ENCODE measurements at regions not wholly inside any gene's neighbourhood (a gene's known extent, or its start where the extent isn't known, plus 50 kb on each side); places are given as distances from the start of the nearest gene placed in this dataset.

DNA sequence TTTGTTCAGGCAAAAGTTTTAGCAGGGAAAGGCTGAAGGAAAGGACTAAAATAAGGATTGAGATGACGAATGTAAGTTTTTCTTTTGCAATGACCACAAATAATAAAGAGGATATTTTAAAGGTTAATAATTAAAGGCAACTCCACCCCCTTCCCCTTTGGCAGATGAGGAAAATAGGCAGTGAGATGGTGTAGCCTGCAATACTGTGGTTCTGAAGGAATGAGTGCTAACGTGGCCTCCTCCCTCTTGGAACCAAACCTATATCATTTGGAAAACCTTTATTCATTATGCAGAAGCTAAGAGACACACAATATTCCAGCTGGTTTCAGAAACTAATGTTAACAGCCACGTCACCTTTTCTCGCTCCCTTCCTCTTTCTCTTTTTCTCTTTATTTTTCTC is 70.9 kb upstream of the COL1A2 start:
- BruUV-seq (replicated peaks), result no TSS peak
- intact Hi-C loops (cut with micrococcal nuclease), result no loop called here
- H3K79me2 ChIP-seq (ENCODE audit: control insufficient read depth, insufficient read depth, low read length), result no peaks in the 10 kb centered on the region
- in situ Hi-C loops (cut with MboI), result no loop called here
- no peak overlapping the region for H3K4me3 ChIP-seq
- TF ChIP-seq RB1 (IDR thresholded peaks at IDR 0.05; ENCODE audit: low read depth), result no peak
- no peak for TF ChIP-seq FOXK1 (CRISPR knock-in tag; IDR thresholded peaks at IDR 0.05; ENCODE audit: borderline replicate concordance)
- no peaks in the 10 kb centered on the region for H3K9me3 ChIP-seq (replicated peaks; ENCODE audit: control insufficient read depth, insufficient read depth, low read depth, low read length)
- no peaks in the 10 kb centered on the region for H3K4me1 ChIP-seq (replicated peaks in 1 of 2; ENCODE audit: control insufficient read depth in 2 of 2, insufficient read depth in 2 of 2, low read length in 2 of 2)
- ChIA-PET CTCF (ENCODE audit: low intra/inter-chr PET ratio) (interaction anchor here (0.6 kb wide), 1 partner anchor 126 kb away, joined by 3 read pairs; no protein-coding TSS in a partner anchor), POLR2A (interaction anchor here (1.2 kb wide), 1 partner anchor 18 kb away, joined by 3 read pairs; no protein-coding TSS in a partner anchor)
- H4K20me1 ChIP-seq (replicated peaks; ENCODE audit: control insufficient read depth, insufficient read depth, low read length), result no peaks in the 10 kb centered on the region
- DNase-seq (ENCODE audit: extremely low read depth in 1 of 4, low spot score in 3 of 4) (no peak), FAIRE-seq (no peak), ATAC-seq (no peak)
- H3K36me3 ChIP-seq (ENCODE audit: control insufficient read depth, insufficient read depth, low read length), result no peaks in the 10 kb centered on the region
- no peak overlapping the region for H3K4me2 ChIP-seq (ENCODE audit: insufficient read depth, low read length)
- H3K9ac ChIP-seq (ENCODE audit: insufficient read depth in 1 of 2, low read depth in 2 of 2, low read length in 2 of 2), result no peak overlapping the region
- no peaks in the 10 kb centered on the region for H3K9me1 ChIP-seq (ENCODE audit: control insufficient read depth, insufficient read depth, low read length)
- no peak overlapping the region for H3K27ac ChIP-seq (ENCODE audit: extremely low read depth, low read depth, low read length)
- H3K27me3 ChIP-seq (ENCODE audit: control insufficient read depth in 2 of 2, insufficient read depth in 2 of 2, low read length in 2 of 2), result no peaks in the 10 kb centered on the region
- WGBS (ENCODE audit: insufficient coverage, low coverage, missing lambda C conversion rate), result 19% methylated on average over 4 of the region's 4 CpGs
- no peak overlapping the region for H2AFZ ChIP-seq (ENCODE audit: low read depth, low read length)

DNA sequence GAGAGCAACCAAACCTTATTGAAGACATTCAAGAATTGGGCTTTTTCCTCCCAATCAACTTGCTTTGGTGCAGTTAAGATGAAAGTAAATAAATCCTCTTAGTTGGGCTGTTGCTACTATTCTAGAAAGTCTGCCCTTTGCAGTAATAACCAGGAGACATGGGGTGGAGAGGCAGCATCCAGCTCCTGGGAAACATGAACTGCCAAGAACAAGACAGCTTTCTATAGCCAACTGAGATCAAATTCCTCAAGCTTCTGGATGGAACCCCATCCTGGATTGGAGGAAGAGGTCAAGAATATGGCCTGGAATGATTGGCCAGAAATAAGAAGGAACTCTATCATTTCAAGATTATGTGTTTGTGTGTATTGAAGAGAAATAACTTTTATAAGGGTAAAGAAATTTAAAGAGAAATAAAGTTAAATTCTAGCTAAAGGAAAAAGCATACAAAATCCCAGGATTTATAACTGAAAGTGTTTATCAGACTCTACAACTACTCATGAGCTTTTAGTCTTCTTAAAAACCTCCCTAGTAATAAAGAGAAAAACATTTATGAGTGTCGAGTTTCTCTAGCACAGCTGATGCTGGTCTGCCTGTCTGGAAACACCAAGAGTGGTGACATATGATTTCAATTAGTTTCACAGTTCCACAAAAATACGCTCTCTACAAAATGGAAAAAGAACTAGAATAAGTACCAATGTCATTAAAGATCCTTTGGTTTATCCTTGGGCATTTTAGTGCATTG is 70.1 kb upstream of the COL1A2 start:
- no peaks in the 10 kb centered on the region for H3K4me1 ChIP-seq (replicated peaks in 1 of 2; ENCODE audit: control insufficient read depth in 2 of 2, insufficient read depth in 2 of 2, low read length in 2 of 2)
- intact Hi-C loops (cut with micrococcal nuclease), result no loop called here
- no peak overlapping the region for H3K9ac ChIP-seq (ENCODE audit: insufficient read depth in 1 of 2, low read depth in 2 of 2, low read length in 2 of 2)
- no peaks in the 10 kb centered on the region for H3K9me1 ChIP-seq (ENCODE audit: control insufficient read depth, insufficient read depth, low read length)
- ChIA-PET POLR2A (interaction anchor here (0.6 to 1.2 kb wide), 2 partner anchors 19 to 375 kb away, joined by 3 read pairs; no protein-coding TSS in a partner anchor), CTCF (ENCODE audit: low intra/inter-chr PET ratio) (interaction anchor here (0.6 kb wide), 1 partner anchor 126 kb away, joined by 3 read pairs; no protein-coding TSS in a partner anchor)
- FAIRE-seq, result no peak
- H3K79me2 ChIP-seq (ENCODE audit: control insufficient read depth, insufficient read depth, low read length), result no peaks in the 10 kb centered on the region
- no peak for ATAC-seq
- H2AFZ ChIP-seq (ENCODE audit: low read depth, low read length), result no peak overlapping the region
- H3K27ac ChIP-seq (ENCODE audit: extremely low read depth, low read depth, low read length), result no peak overlapping the region
- H3K27me3 ChIP-seq (ENCODE audit: control insufficient read depth in 2 of 2, insufficient read depth in 2 of 2, low read length in 2 of 2), result no peaks in the 10 kb centered on the region
- in situ Hi-C loops (cut with MboI), result no loop called here
- no peak overlapping the region for H3K4me3 ChIP-seq
- no peaks in the 10 kb centered on the region for H3K36me3 ChIP-seq (ENCODE audit: control insufficient read depth, insufficient read depth, low read length)
- no peak for DNase-seq (ENCODE audit: extremely low read depth in 1 of 4, low spot score in 3 of 4)
- no peaks in the 10 kb centered on the region for H4K20me1 ChIP-seq (replicated peaks; ENCODE audit: control insufficient read depth, insufficient read depth, low read length)
- H3K4me2 ChIP-seq (ENCODE audit: insufficient read depth, low read length), result no peak overlapping the region
- no TSS peak for BruUV-seq (replicated peaks)
- no peaks in the 10 kb centered on the region for H3K9me3 ChIP-seq (replicated peaks; ENCODE audit: control insufficient read depth, insufficient read depth, low read depth, low read length)
- WGBS (ENCODE audit: insufficient coverage, low coverage, missing lambda C conversion rate), result 14% methylated on average over 2 of the region's 2 CpGs
- no peak for TF ChIP-seq CAMTA2 (CRISPR knock-in tag; conservative IDR thresholded peaks at IDR 0.05)
- TF ChIP-seq ZNF586 (CRISPR knock-in tag; conservative IDR thresholded peaks at IDR 0.05), result no peak
- no peak for TF ChIP-seq ZNF354B (CRISPR knock-in tag; IDR thresholded peaks at IDR 0.05)
- TF ChIP-seq ZFP36 (IDR thresholded peaks at IDR 0.05; ENCODE audit: low read depth, low read length, partially characterized antibody), result no peak
- no peak for TF ChIP-seq BRD4 (IDR thresholded peaks at IDR 0.05)
- TF ChIP-seq NCOA6 (IDR thresholded peaks at IDR 0.05), result no peak
- TF ChIP-seq ZNF212 (CRISPR knock-in tag; IDR thresholded peaks at IDR 0.05), result no peak
- TF ChIP-seq TBL1XR1 (IDR thresholded peaks at IDR 0.05; ENCODE audit: low read length in 2 of 2), result no peak
- TF ChIP-seq, protein P1, sequence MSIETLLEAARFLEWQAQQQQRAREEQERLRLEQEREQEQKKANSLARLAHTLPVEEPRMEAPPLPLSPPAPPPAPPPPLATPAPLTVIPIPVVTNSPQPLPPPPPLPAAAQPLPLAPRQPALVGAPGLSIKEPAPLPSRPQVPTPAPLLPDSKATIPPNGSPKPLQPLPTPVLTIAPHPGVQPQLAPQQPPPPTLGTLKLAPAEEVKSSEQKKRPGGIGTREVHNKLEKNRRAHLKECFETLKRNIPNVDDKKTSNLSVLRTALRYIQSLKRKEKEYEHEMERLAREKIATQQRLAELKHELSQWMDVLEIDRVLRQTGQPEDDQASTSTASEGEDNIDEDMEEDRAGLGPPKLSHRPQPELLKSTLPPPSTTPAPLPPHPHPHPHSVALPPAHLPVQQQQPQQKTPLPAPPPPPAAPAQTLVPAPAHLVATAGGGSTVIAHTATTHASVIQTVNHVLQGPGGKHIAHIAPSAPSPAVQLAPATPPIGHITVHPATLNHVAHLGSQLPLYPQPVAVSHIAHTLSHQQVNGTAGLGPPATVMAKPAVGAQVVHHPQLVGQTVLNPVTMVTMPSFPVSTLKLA (conservative IDR thresholded peaks at IDR 0.05), result no peak
- no peak for TF ChIP-seq CREM (IDR thresholded peaks at IDR 0.05; ENCODE audit: low read depth)
- no peak for TF ChIP-seq ZNF695 (CRISPR knock-in tag; IDR thresholded peaks at IDR 0.05)
- no peak for TF ChIP-seq FOXA1 (IDR thresholded peaks at IDR 0.05; ENCODE audit: borderline replicate concordance)
- no peak for TF ChIP-seq ZC3H11A (IDR thresholded peaks at IDR 0.05; ENCODE audit: low read depth, low read length)
